ENCODE measurements at regions not wholly inside any gene's neighbourhood (a gene's known extent, or its start where the extent isn't known, plus 50 kb on each side); places are given as distances from the start of the nearest gene placed in this dataset.

- DNase-seq, result no peak
- Histone ChIP-seq H3K36me3 (no peaks in the 10 kb centered on the region), H3K9me3 (no peaks in the 10 kb centered on the region), H3K4me1 (ENCODE audit: insufficient read depth) (no peaks in the 10 kb centered on the region), H3K27me3 (no peaks in the 10 kb centered on the region), H3K27ac (no peak overlapping the region), H3K4me3 (no peak overlapping the region)
- intact Hi-C loops (cut with DNase I), result no loop called here
- TF ChIP-seq POLR2A (IDR thresholded peaks at IDR 0.05) (no peak), EP300 (IDR thresholded peaks at IDR 0.05) (no peak), CTCF (IDR thresholded peaks at IDR 0.05) (no peak)
These were observed 102.3 kb upstream of the GRIA3 start for GRCh38 chrX:123081776-123082175.

- Histone ChIP-seq H3K27me3 (no peaks in the 10 kb centered on the region), H3K4me3 (no peak overlapping the region), H3K4me1 (ENCODE audit: insufficient read depth) (no peaks in the 10 kb centered on the region), H3K27ac (no peak overlapping the region), H3K36me3 (no peaks in the 10 kb centered on the region), H3K9me3 (no peaks in the 10 kb centered on the region)
- no peak for TF ChIP-seq POLR2A (IDR thresholded peaks at IDR 0.05)
- 21 to 28% (median 27%) methylated on average over 2 of the region's 2 CpGs for WGBS, 3 donors
- DNase-seq, result no peak
- intact Hi-C loops (cut with DNase I), result no loop called here
These were observed 100.2 kb upstream of the GRIA3 start for GRCh38 chrX:123083924-123084323.

- Histone ChIP-seq H3K4me1 (ENCODE audit: insufficient read depth) (no peaks in the 10 kb centered on the region), H3K27me3 (no peaks in the 10 kb centered on the region), H3K9me3 (no peaks in the 10 kb centered on the region), H3K27ac (no peak overlapping the region), H3K36me3 (no peaks in the 10 kb centered on the region), H3K4me3 (no peak overlapping the region)
- 68 to 78% (median 74%) methylated on average over 2 of the region's 2 CpGs for WGBS, 3 donors
- DNase-seq, result no peak
- TF ChIP-seq POLR2A (IDR thresholded peaks at IDR 0.05) (no peak), CTCF (IDR thresholded peaks at IDR 0.05) (no peak), EP300 (IDR thresholded peaks at IDR 0.05) (no peak)
- intact Hi-C loops (cut with DNase I), result no loop called here
These were observed 99.3 kb upstream of the GRIA3 start for GRCh38 chrX:123084797-123085196.

GRCh38 chrX:123085311-123085940 lies 98.7 kb upstream of the GRIA3 start:
- no peaks in the 10 kb centered on the region for H3K9me3 ChIP-seq
- no peaks in the 10 kb centered on the region for H3K36me3 ChIP-seq
- no peak overlapping the region for H3K4me3 ChIP-seq
- TF ChIP-seq CTCF (IDR thresholded peaks at IDR 0.05), result no peak
- no peak for TF ChIP-seq POLR2A (IDR thresholded peaks at IDR 0.05)
- no peak for TF ChIP-seq EP300 (IDR thresholded peaks at IDR 0.05)
- no peak for DNase-seq
- intact Hi-C loops (cut with DNase I), result no loop called here
- no peaks in the 10 kb centered on the region for H3K27me3 ChIP-seq
- WGBS, 3 donors, result 74 to 80% (median 78%) methylated on average over 5 of the region's 5 CpGs
- H3K27ac ChIP-seq, result no peak overlapping the region
- no peaks in the 10 kb centered on the region for H3K4me1 ChIP-seq (ENCODE audit: insufficient read depth)

GRCh38 chrX:123086768-123087167 lies 97.3 kb upstream of the GRIA3 start:
- H3K27ac ChIP-seq, result no peak overlapping the region
- H3K9me3 ChIP-seq, result no peaks in the 10 kb centered on the region
- DNase-seq, result no peak
- no peak for TF ChIP-seq POLR2A (IDR thresholded peaks at IDR 0.05)
- no peaks in the 10 kb centered on the region for H3K36me3 ChIP-seq
- H3K4me1 ChIP-seq (ENCODE audit: insufficient read depth), result no peaks in the 10 kb centered on the region
- intact Hi-C loops (cut with DNase I), result no loop called here
- 51 to 62% (median 53%) methylated on average over 2 of the region's 2 CpGs for WGBS, 3 donors
- H3K27me3 ChIP-seq, result no peaks in the 10 kb centered on the region
- H3K4me3 ChIP-seq, result no peak overlapping the region

Data from ovary (tissue), 7 donors.